Breast epithelium (tissue), 4 donors: ENCODE measurements at regions not wholly inside any gene's neighbourhood (a gene's known extent, or its start where the extent isn't known, plus 50 kb on each side); places are given as distances from the start of the nearest gene placed in this dataset.
"Not testable (repeated sequence)": the region's sequence is repeated elsewhere in the genome, so short reads cannot be mapped to it uniquely, and the experiment has no call there.

Experiments used
- DNase-seq, 2 donors: peaks; one replicate each; pipeline ENCODE4 v3.0.0-alpha.2; 2019; ENCODE audit warnings: low spot score in 2 of 2
- H3K27ac ChIP-seq, 2 donors: fragments of 200-600 bp; sonication (generic) in 1 of 2; one replicate each; pipeline ENCODE4 v1.5.1; 2016 to 2019; ENCODE audit warnings: mild to moderate bottlenecking in 1 of 2
- H3K27me3 ChIP-seq, 2 donors: fragments of 200-600 bp; sonication (generic) in 1 of 2; one replicate each; pipeline versions ENCODE4 v1.5.1 to v1.6.0; 2017 to 2019; ENCODE audit warnings: control low read depth in 1 of 2, mild to moderate bottlenecking in 1 of 2
- H3K36me3 ChIP-seq: fragments of 200-600 bp; one replicate; pipeline ENCODE4 v1.5.1; 2019
- H3K4me1 ChIP-seq, 2 donors: fragments of 200-600 bp; sonication (generic); one replicate each; pipeline ENCODE4 v1.5.1; 2016 to 2019; ENCODE audit warnings: control low read depth in 1 of 2
- H3K4me3 ChIP-seq, 3 donors: fragments of 200-600 bp; sonication (generic); 1 replicate in 2 of 3; 2 replicates in 1 of 3; pipeline ENCODE4 v1.5.1; 2016 to 2019; ENCODE audit warnings: mild to moderate bottlenecking in 3 of 3, moderate library complexity in 2 of 3
- H3K9me3 ChIP-seq, 2 donors: fragments of 200-600 bp; sonication (generic) in 1 of 2; one replicate each; pipeline ENCODE4 v1.5.1; 2016 to 2019; ENCODE audit warnings: control low read depth in 1 of 2
- CTCF ChIP-seq, 3 donors: fragments of 450-650 bp; IDR thresholded peaks; one replicate each; pipeline ENCODE4 v1.5.1; 2016 to 2017; ENCODE audit warnings: antibody characterized with exemption in 3 of 3, mild to moderate bottlenecking in 3 of 3, moderate library complexity in 3 of 3
- POLR2A ChIP-seq: fragments of 450-650 bp; IDR thresholded peaks from one replicate; pipeline ENCODE4 v1.6.1; 2016; ENCODE audit warnings: antibody characterized with exemption, mild to moderate bottlenecking, moderate library complexity
- POLR2AphosphoS5 ChIP-seq, 3 donors: sonication (generic); formaldehyde crosslinking; IDR thresholded peaks; one replicate each; pipeline ENCODE4 v1.6.1; 2017; ENCODE audit warnings: antibody characterized with exemption in 3 of 3
- intact Hi-C: fragments of 100-400 bp; cut with DNase I; formaldehyde crosslinking; loops from one replicate; pipeline ENCODE4 v1.15.1; 2023; ENCODE audit warnings: low total_unique reads

DNA sequence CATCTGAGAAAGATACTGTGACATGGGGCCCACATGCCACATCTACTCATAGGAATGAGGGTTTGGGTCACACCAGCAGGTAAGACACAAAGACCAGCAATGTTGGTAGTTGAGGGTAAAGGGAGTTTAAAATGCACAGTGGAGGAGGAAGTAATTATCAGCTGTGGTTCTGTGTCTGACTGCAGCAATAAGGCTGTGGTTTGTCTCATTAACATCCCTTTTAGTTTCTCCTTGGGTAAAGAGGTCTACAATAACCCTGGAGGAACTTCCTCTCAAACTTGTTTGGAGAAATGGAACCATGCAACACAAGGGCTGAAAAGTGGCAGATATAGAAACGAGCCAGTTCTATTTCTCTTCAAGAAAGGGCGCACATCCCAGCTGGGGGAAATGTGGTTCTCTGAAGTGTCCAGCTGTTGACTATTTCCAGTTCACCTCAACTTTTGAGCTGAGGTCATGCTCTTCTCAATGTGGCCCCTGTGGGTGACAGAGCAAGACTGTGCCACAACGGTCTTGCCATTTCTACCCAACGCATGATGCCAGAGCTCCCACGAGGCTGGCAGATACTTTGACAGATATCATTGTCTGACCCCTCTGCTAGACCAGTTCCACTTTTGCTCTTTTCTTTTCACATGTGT lies 234.3 kb downstream of the SQOR start:
- TF ChIP-seq CTCF (IDR thresholded peaks at IDR 0.05) (no peak), POLR2A (no peak), POLR2AphosphoS5 (IDR thresholded peaks at IDR 0.05) (no peak)
- H3K27ac ChIP-seq, result no peak overlapping the region
- intact Hi-C loops, result no loop called here
- H3K4me3 ChIP-seq, result no peak overlapping the region
- no peak for DNase-seq
- H3K27me3 ChIP-seq, result no peaks in the 10 kb centered on the region
- H3K9me3 ChIP-seq, result no peaks in the 10 kb centered on the region
- H3K36me3 ChIP-seq, result no peaks in the 10 kb centered on the region
- no peaks in the 10 kb centered on the region for H3K4me1 ChIP-seq

DNA sequence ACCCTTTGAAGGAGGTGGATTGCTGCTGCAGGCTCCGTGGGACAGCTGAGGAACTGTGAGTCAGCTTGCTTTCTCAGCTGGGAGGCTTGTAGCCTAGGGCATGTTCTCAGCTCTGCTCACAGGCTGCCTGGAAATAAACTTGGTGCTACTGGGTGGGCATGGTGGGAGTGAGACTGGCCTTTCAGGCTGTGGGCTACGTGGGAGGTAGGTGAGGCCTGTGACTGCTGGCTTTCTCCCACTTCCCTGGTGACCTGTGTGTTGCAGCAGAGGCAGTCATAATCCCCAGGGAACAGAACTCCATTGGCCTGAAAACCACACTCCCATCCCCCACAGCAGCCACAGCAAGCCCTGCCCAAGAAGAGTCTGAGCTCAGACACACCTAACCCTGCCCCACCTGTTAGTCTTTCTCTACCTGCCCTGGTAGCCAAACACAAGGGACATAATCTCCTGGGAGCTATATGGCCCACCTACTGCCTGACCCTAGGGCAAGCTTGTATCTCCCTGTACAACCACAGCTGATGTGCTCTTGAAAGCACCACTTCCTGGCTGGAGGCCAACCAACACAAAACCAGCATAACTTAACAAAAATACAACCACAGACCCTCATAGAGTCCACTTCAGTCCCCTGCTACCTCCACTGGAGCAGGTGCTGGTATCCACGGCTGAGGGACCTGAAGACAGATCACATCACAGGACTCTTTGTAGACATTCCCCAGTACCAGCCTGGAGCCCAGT lies 236.5 kb downstream of the SQOR start:
- DNase-seq, result no peak
- no peaks in the 10 kb centered on the region for H3K4me1 ChIP-seq
- no peaks in the 10 kb centered on the region for H3K36me3 ChIP-seq
- H3K4me3 ChIP-seq, result no peak overlapping the region
- TF ChIP-seq POLR2A (no peak), POLR2AphosphoS5 (IDR thresholded peaks at IDR 0.05) (no peak), CTCF (IDR thresholded peaks at IDR 0.05) (no peak)
- H3K9me3 ChIP-seq, result no peaks in the 10 kb centered on the region
- peak overlapping the region in 1 of 2 donors; percentile 63 for H3K27ac ChIP-seq
- intact Hi-C loops, result no loop called here
- no peaks in the 10 kb centered on the region for H3K27me3 ChIP-seq

DNA sequence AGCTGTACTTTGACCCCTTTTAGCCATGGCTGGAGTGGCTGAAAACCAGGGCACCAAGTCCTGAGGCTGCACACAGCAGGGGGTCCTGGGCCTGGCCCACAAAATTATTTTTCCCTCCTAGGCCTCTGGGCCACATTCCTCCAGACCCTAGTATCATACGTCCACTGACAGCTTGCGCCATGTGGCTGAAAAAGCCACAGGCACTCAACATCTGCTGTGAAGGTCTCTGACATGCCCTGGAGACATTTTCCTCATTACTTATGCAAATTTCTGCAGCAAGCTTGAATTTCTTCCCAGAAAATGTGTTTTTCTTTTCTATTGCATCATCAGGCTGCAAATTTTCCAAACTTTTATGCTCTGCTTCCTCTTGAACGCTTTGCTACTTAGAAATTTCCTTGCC lies 239.0 kb downstream of the SQOR start:
- no peak overlapping the region for H3K27ac ChIP-seq
- no peaks in the 10 kb centered on the region for H3K9me3 ChIP-seq
- intact Hi-C loops, result no loop called here
- no peak for DNase-seq
- H3K36me3 ChIP-seq, result no peaks in the 10 kb centered on the region
- TF ChIP-seq CTCF (IDR thresholded peaks at IDR 0.05), result no peak
- no peak for TF ChIP-seq POLR2A
- no peak for TF ChIP-seq POLR2AphosphoS5 (IDR thresholded peaks at IDR 0.05)
- H3K27me3 ChIP-seq, result no peaks in the 10 kb centered on the region
- H3K4me1 ChIP-seq, result no peaks in the 10 kb centered on the region
- no peak overlapping the region for H3K4me3 ChIP-seq

GRCh38 chr15:45874566-45874965 lies 239.7 kb downstream of the SQOR start:
- H3K4me1 ChIP-seq, H3K27ac ChIP-seq, intact Hi-C loops: not testable (repeated sequence)

GRCh38 chr15:45884289-45884688 lies 249.5 kb downstream of the SQOR start:
- H3K4me3 ChIP-seq, result no peak overlapping the region
- no peak overlapping the region for H3K27ac ChIP-seq
- H3K27me3 ChIP-seq, result no peaks in the 10 kb centered on the region
- intact Hi-C loops, result no loop called here
- TF ChIP-seq POLR2AphosphoS5 (IDR thresholded peaks at IDR 0.05), result no peak
- TF ChIP-seq CTCF (IDR thresholded peaks at IDR 0.05), result no peak
- no peak for TF ChIP-seq POLR2A
- H3K4me1 ChIP-seq, result no peaks in the 10 kb centered on the region
- H3K36me3 ChIP-seq, result no peaks in the 10 kb centered on the region
- peaks cover 0 to 5% of the 10 kb centered on the region in 2 donors for H3K9me3 ChIP-seq
- no peak for DNase-seq

More at GRCh38 chr15:45874566-45874965, 239.7 kb downstream of the SQOR start:
- not testable (repeated sequence) for H3K4me3 ChIP-seq, H3K36me3 ChIP-seq, H3K27me3 ChIP-seq, DNase-seq, H3K9me3 ChIP-seq
